GM18520 (cell line): ENCODE measurements at regions not wholly inside any gene's neighbourhood (a gene's known extent, or its start where the extent isn't known, plus 50 kb on each side); places are given as distances from the start of the nearest gene placed in this dataset.
"Not testable (repeated sequence)": the region's sequence is repeated elsewhere in the genome, so short reads cannot be mapped to it uniquely, and the experiment has no call there.

ENCODE experiments used
- ATAC-seq: cut with Tn5 transposase; IDR thresholded peaks from one replicate; pipeline ENCODE4 v1.9.1; 2021; ENCODE audit not compliant: unreplicated experiment

- no peak for ATAC-seq
Measured at GRCh38 chr10:38209332-38209731, 115.2 kb downstream of the ZNF37A start.

GRCh38 chr10:38209748-38210147 is 115.6 kb downstream of the ZNF37A start:
- ATAC-seq: not testable (repeated sequence)

GRCh38 chr10:38212460-38212859 is 118.3 kb downstream of the ZNF37A start:
- no peak for ATAC-seq

- ATAC-seq: no peak
Measured at GRCh38 chr10:38226385-38226784, 132.2 kb downstream of the ZNF37A start.

- ATAC-seq: no peak
Measured at GRCh38 chr10:38228394-38228793, 134.3 kb downstream of the ZNF37A start.

- not testable (repeated sequence) for ATAC-seq
Measured at GRCh38 chr10:38238479-38238878, 144.3 kb downstream of the ZNF37A start.

GRCh38 chr10:38242061-38242649 is 148.0 kb downstream of the ZNF37A start:
- ATAC-seq: not testable (repeated sequence)

GRCh38 chr10:38248113-38248512 is 154.0 kb downstream of the ZNF37A start:
- not testable (repeated sequence) for ATAC-seq

- ATAC-seq: not testable (repeated sequence)
Measured at GRCh38 chr10:38252551-38252950, 158.4 kb downstream of the ZNF37A start.

- ATAC-seq: not testable (repeated sequence)
Measured at GRCh38 chr10:38267555-38267954, 173.4 kb downstream of the ZNF37A start.

GRCh38 chr10:38271031-38271430 is 176.9 kb downstream of the ZNF37A start:
- not testable (repeated sequence) for ATAC-seq

GRCh38 chr10:38274879-38275278 is 180.7 kb downstream of the ZNF37A start:
- ATAC-seq: not testable (repeated sequence)

- not testable (repeated sequence) for ATAC-seq
Measured at GRCh38 chr10:38292560-38292959, 198.4 kb downstream of the ZNF37A start.

GRCh38 chr10:38310111-38310510 is 216.0 kb downstream of the ZNF37A start:
- ATAC-seq: not testable (repeated sequence)

GRCh38 chr10:38315090-38315805 is 221.1 kb downstream of the ZNF37A start:
- ATAC-seq: not testable (repeated sequence)

- ATAC-seq: not testable (repeated sequence)
Measured at GRCh38 chr10:38321393-38321792, 227.3 kb downstream of the ZNF37A start.

- not testable (repeated sequence) for ATAC-seq
Measured at GRCh38 chr10:38330306-38330705, 236.2 kb downstream of the ZNF37A start.

- ATAC-seq: not testable (repeated sequence)
Measured at GRCh38 chr10:38331106-38331505, 237.0 kb downstream of the ZNF37A start.

- ATAC-seq: not testable (repeated sequence)
Measured at GRCh38 chr10:38333699-38334098, 239.6 kb downstream of the ZNF37A start.

GRCh38 chr10:38350645-38351044 is 256.5 kb downstream of the ZNF37A start:
- ATAC-seq: not testable (repeated sequence)

GRCh38 chr10:38354410-38354809 is 260.3 kb downstream of the ZNF37A start:
- ATAC-seq: not testable (repeated sequence)

GRCh38 chr10:38355911-38356526 is 261.9 kb downstream of the ZNF37A start:
- peak; percentile 99 for ATAC-seq
